ENCODE measurements at regions not wholly inside any gene's neighbourhood (a gene's known extent, or its start where the extent isn't known, plus 50 kb on each side); places are given as distances from the start of the nearest gene placed in this dataset.

DNA sequence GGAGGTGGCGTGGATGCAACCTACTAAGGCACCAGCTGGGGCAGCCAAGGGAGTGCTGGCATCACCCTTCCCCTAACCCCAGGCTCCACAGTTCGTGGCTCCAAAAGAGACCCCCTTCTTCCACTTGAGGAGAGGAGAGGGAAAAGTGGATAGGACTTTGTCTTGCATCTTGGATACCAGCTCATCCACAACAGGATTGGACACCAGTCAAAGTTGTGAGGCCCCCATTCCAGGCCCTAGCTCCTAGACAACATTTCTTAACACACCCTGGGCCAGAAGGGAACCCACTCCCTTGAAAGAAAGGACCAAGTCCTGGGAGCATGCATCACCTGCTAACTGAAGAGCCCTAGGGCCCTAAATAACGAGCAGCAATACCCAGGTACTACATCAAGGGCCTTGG, 372.6 kb upstream of the PLXNA2 start:
- no peaks in the 10 kb centered on the region for H3K9me3 ChIP-seq (ENCODE audit: low read length)
- TF ChIP-seq POLR2AphosphoS5 (IDR thresholded peaks at IDR 0.05) (no peak), SMC3 (conservative IDR thresholded peaks at IDR 0.05; ENCODE audit: poor library complexity) (no peak), EZH2 (IDR thresholded peaks at IDR 0.05; ENCODE audit: borderline replicate concordance, insufficient read depth, low read length, poor library complexity, severe bottlenecking) (no peak), RAD21 (conservative IDR thresholded peaks at IDR 0.05) (no peak), TAF1 (IDR thresholded peaks at IDR 0.05; ENCODE audit: low read depth) (no peak), EP300 (conservative IDR thresholded peaks at IDR 0.05; ENCODE audit: poor library complexity, severe bottlenecking) (no peak), MXI1 (conservative IDR thresholded peaks at IDR 0.05; ENCODE audit: poor library complexity, severe bottlenecking) (no peak)
- TF ChIP-seq, protein P1, sequence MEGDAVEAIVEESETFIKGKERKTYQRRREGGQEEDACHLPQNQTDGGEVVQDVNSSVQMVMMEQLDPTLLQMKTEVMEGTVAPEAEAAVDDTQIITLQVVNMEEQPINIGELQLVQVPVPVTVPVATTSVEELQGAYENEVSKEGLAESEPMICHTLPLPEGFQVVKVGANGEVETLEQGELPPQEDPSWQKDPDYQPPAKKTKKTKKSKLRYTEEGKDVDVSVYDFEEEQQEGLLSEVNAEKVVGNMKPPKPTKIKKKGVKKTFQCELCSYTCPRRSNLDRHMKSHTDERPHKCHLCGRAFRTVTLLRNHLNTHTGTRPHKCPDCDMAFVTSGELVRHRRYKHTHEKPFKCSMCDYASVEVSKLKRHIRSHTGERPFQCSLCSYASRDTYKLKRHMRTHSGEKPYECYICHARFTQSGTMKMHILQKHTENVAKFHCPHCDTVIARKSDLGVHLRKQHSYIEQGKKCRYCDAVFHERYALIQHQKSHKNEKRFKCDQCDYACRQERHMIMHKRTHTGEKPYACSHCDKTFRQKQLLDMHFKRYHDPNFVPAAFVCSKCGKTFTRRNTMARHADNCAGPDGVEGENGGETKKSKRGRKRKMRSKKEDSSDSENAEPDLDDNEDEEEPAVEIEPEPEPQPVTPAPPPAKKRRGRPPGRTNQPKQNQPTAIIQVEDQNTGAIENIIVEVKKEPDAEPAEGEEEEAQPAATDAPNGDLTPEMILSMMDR (IDR thresholded peaks at IDR 0.05; ENCODE audit: poor library complexity, severe bottlenecking), result no peak
- TF ChIP-seq, protein P2, sequence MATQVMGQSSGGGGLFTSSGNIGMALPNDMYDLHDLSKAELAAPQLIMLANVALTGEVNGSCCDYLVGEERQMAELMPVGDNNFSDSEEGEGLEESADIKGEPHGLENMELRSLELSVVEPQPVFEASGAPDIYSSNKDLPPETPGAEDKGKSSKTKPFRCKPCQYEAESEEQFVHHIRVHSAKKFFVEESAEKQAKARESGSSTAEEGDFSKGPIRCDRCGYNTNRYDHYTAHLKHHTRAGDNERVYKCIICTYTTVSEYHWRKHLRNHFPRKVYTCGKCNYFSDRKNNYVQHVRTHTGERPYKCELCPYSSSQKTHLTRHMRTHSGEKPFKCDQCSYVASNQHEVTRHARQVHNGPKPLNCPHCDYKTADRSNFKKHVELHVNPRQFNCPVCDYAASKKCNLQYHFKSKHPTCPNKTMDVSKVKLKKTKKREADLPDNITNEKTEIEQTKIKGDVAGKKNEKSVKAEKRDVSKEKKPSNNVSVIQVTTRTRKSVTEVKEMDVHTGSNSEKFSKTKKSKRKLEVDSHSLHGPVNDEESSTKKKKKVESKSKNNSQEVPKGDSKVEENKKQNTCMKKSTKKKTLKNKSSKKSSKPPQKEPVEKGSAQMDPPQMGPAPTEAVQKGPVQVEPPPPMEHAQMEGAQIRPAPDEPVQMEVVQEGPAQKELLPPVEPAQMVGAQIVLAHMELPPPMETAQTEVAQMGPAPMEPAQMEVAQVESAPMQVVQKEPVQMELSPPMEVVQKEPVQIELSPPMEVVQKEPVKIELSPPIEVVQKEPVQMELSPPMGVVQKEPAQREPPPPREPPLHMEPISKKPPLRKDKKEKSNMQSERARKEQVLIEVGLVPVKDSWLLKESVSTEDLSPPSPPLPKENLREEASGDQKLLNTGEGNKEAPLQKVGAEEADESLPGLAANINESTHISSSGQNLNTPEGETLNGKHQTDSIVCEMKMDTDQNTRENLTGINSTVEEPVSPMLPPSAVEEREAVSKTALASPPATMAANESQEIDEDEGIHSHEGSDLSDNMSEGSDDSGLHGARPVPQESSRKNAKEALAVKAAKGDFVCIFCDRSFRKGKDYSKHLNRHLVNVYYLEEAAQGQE (IDR thresholded peaks at IDR 0.05; ENCODE audit: borderline replicate concordance), result no peak
- no peaks in the 10 kb centered on the region for H3K79me2 ChIP-seq (replicated peaks; ENCODE audit: insufficient read depth, low read length)
- H4K20me1 ChIP-seq (ENCODE audit: insufficient read depth), result no peaks in the 10 kb centered on the region
- no peaks in the 10 kb centered on the region for H3K9me2 ChIP-seq (ENCODE audit: insufficient read depth, low read length)
- no peak overlapping the region for H3K27ac ChIP-seq (ENCODE audit: low read length)
- H3K27me3 ChIP-seq (ENCODE audit: insufficient read depth, low read depth, low read length), result no peaks in the 10 kb centered on the region
- H3K4me3 ChIP-seq (ENCODE audit: low read length), result no peak overlapping the region
- H3F3A ChIP-seq (ENCODE audit: insufficient read depth, low read length, poor library complexity, severe bottlenecking), result no peaks in the 10 kb centered on the region
- no peaks in the 10 kb centered on the region for H3K36me3 ChIP-seq (ENCODE audit: insufficient read depth, low read length)
- no peak overlapping the region for H3K9ac ChIP-seq (ENCODE audit: low read length)
- no peak overlapping the region for H2AFZ ChIP-seq (ENCODE audit: low read depth, low read length)
- H3K4me2 ChIP-seq (ENCODE audit: low read length), result no peak overlapping the region

DNA sequence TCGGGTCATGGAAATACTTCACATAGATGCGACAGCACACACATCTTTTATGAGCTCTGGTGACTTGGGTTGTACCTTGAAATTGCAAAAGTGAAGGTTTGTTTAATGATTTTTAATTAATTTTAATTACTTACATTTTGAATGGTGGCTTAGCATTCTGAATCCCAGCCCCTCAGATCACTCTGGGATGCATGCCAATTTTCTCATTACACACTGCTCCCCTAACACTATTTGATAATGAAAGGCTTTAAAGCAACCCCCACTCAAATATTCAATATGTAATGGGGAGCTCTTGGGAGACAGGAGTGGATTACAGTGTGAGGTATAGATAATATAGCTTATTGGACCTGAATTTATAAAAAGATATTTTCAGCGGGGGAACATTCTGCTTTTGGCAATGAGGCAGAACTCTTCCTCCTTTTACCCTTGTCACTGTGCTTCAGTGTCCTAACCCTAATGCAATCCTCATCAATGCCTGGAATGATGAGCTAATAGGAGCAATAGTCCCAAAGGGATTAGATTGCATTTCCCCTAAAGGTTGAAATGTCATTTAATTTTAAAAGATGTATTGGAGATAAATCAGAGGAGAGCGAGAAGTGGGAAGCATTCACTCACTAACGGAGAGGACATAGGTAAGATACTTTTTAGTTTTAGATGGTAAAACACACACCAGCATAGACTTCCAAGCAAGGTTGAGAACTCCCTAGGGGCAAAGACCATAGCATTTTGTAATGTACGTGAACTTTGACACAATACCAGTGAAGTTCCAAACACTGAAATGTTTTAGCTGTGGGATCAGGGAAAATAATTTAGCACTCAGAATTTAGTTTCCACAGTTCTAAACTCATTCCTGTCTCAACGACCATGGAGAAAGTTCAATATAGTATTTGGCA, 384.1 kb upstream of the PLXNA2 start:
- Histone ChIP-seq H3K4me2 (ENCODE audit: low read length) (no peak overlapping the region), H3K9me3 (ENCODE audit: low read length) (no peaks in the 10 kb centered on the region), H3K27ac (ENCODE audit: low read length) (no peak overlapping the region), H3K4me3 (ENCODE audit: low read length) (no peak overlapping the region), H4K20me1 (ENCODE audit: insufficient read depth) (no peaks in the 10 kb centered on the region), H3F3A (ENCODE audit: insufficient read depth, low read length, poor library complexity, severe bottlenecking) (no peaks in the 10 kb centered on the region), H3K9me2 (ENCODE audit: insufficient read depth, low read length) (no peaks in the 10 kb centered on the region), H3K27me3 (ENCODE audit: insufficient read depth, low read depth, low read length) (no peaks in the 10 kb centered on the region), H2AFZ (ENCODE audit: low read depth, low read length) (no peak overlapping the region), H3K79me2 (replicated peaks; ENCODE audit: insufficient read depth, low read length) (no peaks in the 10 kb centered on the region), H3K36me3 (ENCODE audit: insufficient read depth, low read length) (no peaks in the 10 kb centered on the region), H3K9ac (ENCODE audit: low read length) (no peak overlapping the region)
- TF ChIP-seq TAF1 (IDR thresholded peaks at IDR 0.05; ENCODE audit: low read depth) (no peak), EP300 (conservative IDR thresholded peaks at IDR 0.05; ENCODE audit: poor library complexity, severe bottlenecking) (no peak), EZH2 (IDR thresholded peaks at IDR 0.05; ENCODE audit: borderline replicate concordance, insufficient read depth, low read length, poor library complexity, severe bottlenecking) (no peak), MXI1 (conservative IDR thresholded peaks at IDR 0.05; ENCODE audit: poor library complexity, severe bottlenecking) (no peak), POLR2AphosphoS5 (IDR thresholded peaks at IDR 0.05) (no peak), RAD21 (conservative IDR thresholded peaks at IDR 0.05) (no peak), SMC3 (conservative IDR thresholded peaks at IDR 0.05; ENCODE audit: poor library complexity) (no peak)
- TF ChIP-seq, protein P1 (IDR thresholded peaks at IDR 0.05; ENCODE audit: poor library complexity, severe bottlenecking), result no peak
- TF ChIP-seq, protein P2 (IDR thresholded peaks at IDR 0.05; ENCODE audit: borderline replicate concordance), result no peak
